CD14-positive monocyte (primary cell): ENCODE measurements at regions not wholly inside any gene's neighbourhood (a gene's known extent, or its start where the extent isn't known, plus 50 kb on each side); places are given as distances from the start of the nearest gene placed in this dataset.
"Not testable (repeated sequence)": the region's sequence is repeated elsewhere in the genome, so short reads cannot be mapped to it uniquely, and the experiment has no call there.

Experiments used
- DNase-seq, 3 donors: peaks; one replicate each; pipeline ENCODE4 v3.0.0-alpha.2; 2011 to 2022
- H2AFZ ChIP-seq: 2 replicates; pipeline ENCODE4 v1.6.0; 2012; ENCODE audit warnings: mild to moderate bottlenecking, low read depth, low read length, inconsistent platforms; ENCODE audit not compliant: insufficient read depth, poor library complexity, severe bottlenecking
- H3K27ac ChIP-seq, 2 donors: 1 replicate in 1 of 2; 2 replicates in 1 of 2; pipeline ENCODE4 v1.5.1; 2012 to 2013; ENCODE audit warnings: low read length in 2 of 2, control low read depth in 1 of 2, inconsistent platforms in 1 of 2, low read depth in 1 of 2, mild to moderate bottlenecking in 1 of 2
- H3K27me3 ChIP-seq, 2 donors: one replicate each; pipeline versions ENCODE4 v1.6.0 to v1.6.1; 2011 to 2013; ENCODE audit warnings: low read length in 2 of 2; ENCODE audit not compliant: control insufficient read depth in 2 of 2, insufficient read depth in 2 of 2
- H3K36me3 ChIP-seq, 2 donors: replicated peaks in 1 of 2; 1 replicate in 1 of 2; 2 replicates in 1 of 2; pipeline versions ENCODE4 v1.5.1 to v1.6.1; 2012 to 2013; ENCODE audit warnings: low read length in 2 of 2, control low read depth in 1 of 2, inconsistent platforms in 1 of 2, mild to moderate bottlenecking in 1 of 2; ENCODE audit not compliant: insufficient read depth in 2 of 2, control insufficient read depth in 1 of 2
- H3K4me1 ChIP-seq, 2 donors: 1 replicate in 1 of 2; 2 replicates in 1 of 2; pipeline versions ENCODE4 v1.5.1 to v1.6.1; 2012 to 2013; ENCODE audit warnings: low read length in 2 of 2, control low read depth in 1 of 2, inconsistent platforms in 1 of 2, mild to moderate bottlenecking in 1 of 2, moderate library complexity in 1 of 2; ENCODE audit not compliant: insufficient read depth in 2 of 2, control insufficient read depth in 1 of 2
- H3K4me2 ChIP-seq: replicated peaks from 2 replicates; pipeline ENCODE3; 2012; ENCODE audit warnings: low read length, moderate library complexity, mild to moderate bottlenecking; ENCODE audit not compliant: poor library complexity, severe bottlenecking; ENCODE audit errors: extremely low read depth
- H3K4me3 ChIP-seq, 3 experiments: fragments of 200-600 bp in 1 of 3; sonication (generic) in 1 of 3; replicated peaks in 1 of 3; 1 replicate in 2 of 3; 2 replicates in 1 of 3; pipeline ENCODE4 v1.5.1; 2011 to 2013; ENCODE audit warnings: low read length in 3 of 3, mild to moderate bottlenecking in 3 of 3, control low read depth in 2 of 3, low read depth in 2 of 3, inconsistent platforms in 1 of 3, moderate library complexity in 1 of 3
- H3K79me2 ChIP-seq: 2 replicates; pipeline ENCODE4 v1.6.0; 2012; ENCODE audit warnings: mild to moderate bottlenecking, control low read depth, inconsistent platforms, low read length, moderate library complexity; ENCODE audit not compliant: insufficient read depth
- H3K9ac ChIP-seq: 2 replicates; pipeline ENCODE4 v1.6.0; 2017; ENCODE audit warnings: low read length, mild to moderate bottlenecking; ENCODE audit not compliant: insufficient read depth, poor library complexity, severe bottlenecking
- H3K9me3 ChIP-seq, 2 donors: replicated peaks in 1 of 2; 1 replicate in 1 of 2; 2 replicates in 1 of 2; pipeline versions ENCODE4 v1.5.1 to v1.6.1; 2012 to 2013; ENCODE audit warnings: low read length in 2 of 2, control low read depth in 1 of 2; ENCODE audit not compliant: control insufficient read depth in 1 of 2, insufficient read depth in 1 of 2
- H4K20me1 ChIP-seq: 2 replicates; pipeline ENCODE4 v1.6.0; 2012; ENCODE audit warnings: mild to moderate bottlenecking, low read length, control low read depth, moderate library complexity; ENCODE audit not compliant: insufficient read depth
- H3K27ac Mint-ChIP-seq, 7 donors: one replicate each; pipeline ENCODE4 v1.8.0; 2020; ENCODE audit warnings: mild to moderate bottlenecking in 7 of 7, mixed read lengths in 7 of 7, moderate library complexity in 6 of 7, inconsistent platforms in 2 of 7
- H3K27me3 Mint-ChIP-seq, 3 donors: one replicate each; pipeline ENCODE4 v1.8.0; 2021 to 2022; ENCODE audit warnings: low read depth in 3 of 3, mild to moderate bottlenecking in 3 of 3, mixed read lengths in 3 of 3, moderate library complexity in 3 of 3, inconsistent platforms in 1 of 3
- H3K36me3 Mint-ChIP-seq, 2 donors: one replicate each; pipeline ENCODE4 v1.8.0; 2020; ENCODE audit warnings: mixed read lengths in 2 of 2, inconsistent platforms in 1 of 2, mild to moderate bottlenecking in 1 of 2
- H3K4me1 Mint-ChIP-seq: one replicate; pipeline ENCODE4 v1.8.0; 2020; ENCODE audit warnings: mild to moderate bottlenecking, mixed read lengths
- H3K4me3 Mint-ChIP-seq, 2 donors: one replicate each; pipeline ENCODE4 v1.8.0; 2020; ENCODE audit warnings: mild to moderate bottlenecking in 2 of 2, mixed read lengths in 2 of 2, moderate library complexity in 1 of 2
- H3K9me3 Mint-ChIP-seq, 7 donors: one replicate each; pipeline ENCODE4 v1.8.0; 2020 to 2022; ENCODE audit warnings: mixed read lengths in 7 of 7, mild to moderate bottlenecking in 6 of 7, moderate library complexity in 6 of 7, inconsistent platforms in 2 of 7
- WGBS: methylation state at CpG from one replicate; pipeline ENCODE4 v1.1.5; 2013; ENCODE audit warnings: missing lambda C conversion rate; ENCODE audit not compliant: insufficient coverage; 5-methylcytosine and 5-hydroxymethylcytosine counted together
- intact Hi-C, 2 donors: fragments of 100-400 bp; cut with micrococcal nuclease; formaldehyde crosslinking; loops; one replicate each; pipeline versions ENCODE4 v1.15.0 to v1.15.1; 2023
- TF ChIP-seq, protein P1 (sequence below): fragments of 200-600 bp; IDR thresholded peaks from one replicate; pipeline ENCODE4 v1.8.0; 2022; ENCODE audit warnings: antibody characterized with exemption, mild to moderate bottlenecking

DNA sequence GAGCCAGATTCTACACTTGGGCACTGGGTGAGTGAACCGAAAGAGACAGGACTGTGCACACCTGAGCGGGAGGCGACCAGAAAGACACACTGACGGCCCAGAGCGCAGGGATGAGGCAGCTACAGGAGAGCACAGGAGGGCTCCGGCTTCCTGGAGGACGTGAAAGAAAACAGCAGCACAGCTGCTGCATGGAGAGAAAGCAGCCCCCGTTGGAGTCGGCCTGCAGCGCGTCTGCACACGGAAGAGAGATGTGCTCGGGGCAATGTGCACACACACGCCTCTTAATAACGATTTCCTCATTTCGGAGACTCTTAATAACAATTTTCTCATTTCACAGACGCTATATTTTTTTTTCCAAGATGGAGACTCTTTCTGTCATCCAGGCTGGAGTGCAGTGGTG is 160.4 kb downstream of the CTTN start:
- H3K4me3 ChIP-seq: no peak overlapping the region
- H3K79me2 ChIP-seq: no peaks in the 10 kb centered on the region
- intact Hi-C loops: no loop called here
- Mint-ChIP-seq H3K36me3 (no peaks in the 10 kb centered on the region), H3K4me3 (no peak overlapping the region), H3K9me3 (peaks cover 0 to 2% (median 0%) of the 10 kb centered on the region in 7 donors), H3K27ac (no peak overlapping the region), H3K4me1 (no peaks in the 10 kb centered on the region), H3K27me3 (peaks cover 3 to 10% (median 8%) of the 10 kb centered on the region in 3 donors)
- H3K27me3 ChIP-seq: no peaks in the 10 kb centered on the region
- 96% methylated on average over 14 of the region's 17 CpGs for WGBS
- no peaks in the 10 kb centered on the region for H4K20me1 ChIP-seq
- no peak overlapping the region for H3K9ac ChIP-seq
- TF ChIP-seq, protein P1, sequence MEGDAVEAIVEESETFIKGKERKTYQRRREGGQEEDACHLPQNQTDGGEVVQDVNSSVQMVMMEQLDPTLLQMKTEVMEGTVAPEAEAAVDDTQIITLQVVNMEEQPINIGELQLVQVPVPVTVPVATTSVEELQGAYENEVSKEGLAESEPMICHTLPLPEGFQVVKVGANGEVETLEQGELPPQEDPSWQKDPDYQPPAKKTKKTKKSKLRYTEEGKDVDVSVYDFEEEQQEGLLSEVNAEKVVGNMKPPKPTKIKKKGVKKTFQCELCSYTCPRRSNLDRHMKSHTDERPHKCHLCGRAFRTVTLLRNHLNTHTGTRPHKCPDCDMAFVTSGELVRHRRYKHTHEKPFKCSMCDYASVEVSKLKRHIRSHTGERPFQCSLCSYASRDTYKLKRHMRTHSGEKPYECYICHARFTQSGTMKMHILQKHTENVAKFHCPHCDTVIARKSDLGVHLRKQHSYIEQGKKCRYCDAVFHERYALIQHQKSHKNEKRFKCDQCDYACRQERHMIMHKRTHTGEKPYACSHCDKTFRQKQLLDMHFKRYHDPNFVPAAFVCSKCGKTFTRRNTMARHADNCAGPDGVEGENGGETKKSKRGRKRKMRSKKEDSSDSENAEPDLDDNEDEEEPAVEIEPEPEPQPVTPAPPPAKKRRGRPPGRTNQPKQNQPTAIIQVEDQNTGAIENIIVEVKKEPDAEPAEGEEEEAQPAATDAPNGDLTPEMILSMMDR: no peak
- H2AFZ ChIP-seq: no peak overlapping the region
- H3K4me2 ChIP-seq: no peak overlapping the region
- no peaks in the 10 kb centered on the region for H3K9me3 ChIP-seq
- no peak for DNase-seq
- H3K4me1 ChIP-seq: no peaks in the 10 kb centered on the region
- H3K27ac ChIP-seq: no peak overlapping the region
- no peaks in the 10 kb centered on the region for H3K36me3 ChIP-seq

DNA sequence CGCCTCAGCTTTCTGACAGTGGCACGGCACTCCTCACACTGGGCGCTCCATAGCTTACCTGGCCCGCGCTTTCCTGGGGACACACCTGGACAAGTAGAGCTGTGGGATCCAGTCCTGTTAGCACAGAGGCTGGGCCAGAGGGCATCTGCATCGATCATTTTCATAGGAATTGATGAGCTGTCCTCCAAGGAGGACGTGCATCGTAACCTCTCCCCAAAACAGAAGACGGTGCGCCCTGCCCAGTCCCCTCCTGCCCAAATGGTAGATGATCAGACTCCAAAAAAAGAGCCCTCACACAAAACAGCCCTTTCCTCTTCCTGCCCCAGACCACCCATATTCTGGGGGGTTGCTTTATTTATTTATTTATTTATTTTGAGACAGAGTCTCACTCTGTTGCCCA is 161.2 kb downstream of the CTTN start:
- no peak overlapping the region for H3K4me3 Mint-ChIP-seq
- DNase-seq: no peak
- no peak overlapping the region for H3K4me2 ChIP-seq
- intact Hi-C loops: no loop called here
- H3K9me3 Mint-ChIP-seq: peaks cover 0 to 2% (median 0%) of the 10 kb centered on the region in 7 donors
- H3K27me3 ChIP-seq: no peaks in the 10 kb centered on the region
- no peak overlapping the region for H3K4me3 ChIP-seq
- H3K4me1 ChIP-seq: no peaks in the 10 kb centered on the region
- H3K36me3 Mint-ChIP-seq: no peaks in the 10 kb centered on the region
- H3K79me2 ChIP-seq: no peaks in the 10 kb centered on the region
- H3K27me3 Mint-ChIP-seq: peaks cover 3 to 12% (median 11%) of the 10 kb centered on the region in 3 donors
- no peak overlapping the region for H2AFZ ChIP-seq
- no peak overlapping the region for H3K27ac Mint-ChIP-seq
- H4K20me1 ChIP-seq: no peaks in the 10 kb centered on the region
- H3K4me1 Mint-ChIP-seq: no peaks in the 10 kb centered on the region
- TF ChIP-seq, protein P1: no peak
- 81% methylated on average over 7 of the region's 10 CpGs for WGBS
- no peak overlapping the region for H3K9ac ChIP-seq
- H3K9me3 ChIP-seq: no peaks in the 10 kb centered on the region
- H3K27ac ChIP-seq: no peak overlapping the region
- no peaks in the 10 kb centered on the region for H3K36me3 ChIP-seq

DNA sequence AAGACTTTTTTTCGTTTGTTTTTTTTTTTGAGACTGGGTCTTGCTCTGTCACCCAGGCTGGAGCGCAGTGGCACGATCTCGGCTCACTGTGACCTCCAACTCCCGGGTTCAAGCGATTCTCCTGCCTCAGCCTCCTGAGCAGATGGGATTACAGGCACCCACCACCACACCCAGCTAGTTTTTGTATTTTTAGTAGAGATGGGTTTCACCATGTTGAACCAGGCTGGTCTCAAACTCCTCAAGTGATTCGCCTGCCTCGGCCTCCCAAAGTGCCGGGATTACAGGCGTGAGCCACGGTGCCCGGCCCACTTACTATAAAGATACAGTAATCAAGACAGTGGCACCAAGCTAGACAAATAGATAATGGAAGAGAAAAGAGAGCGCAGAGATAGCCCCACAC is 162.3 kb downstream of the CTTN start:
- H3K4me1 ChIP-seq, H2AFZ ChIP-seq, intact Hi-C loops, H3K79me2 ChIP-seq, H3K27ac Mint-ChIP-seq, H3K9me3 ChIP-seq, H3K9ac ChIP-seq, H4K20me1 ChIP-seq, H3K9me3 Mint-ChIP-seq, H3K27ac ChIP-seq, DNase-seq, H3K4me2 ChIP-seq, H3K4me1 Mint-ChIP-seq, H3K27me3 ChIP-seq, H3K36me3 Mint-ChIP-seq, H3K36me3 ChIP-seq, H3K4me3 ChIP-seq, H3K4me3 Mint-ChIP-seq: not testable (repeated sequence)
- H3K27me3 Mint-ChIP-seq: peaks cover 3 to 19% (median 11%) of the 10 kb centered on the region in 3 donors
- WGBS: 100% methylated on average over 1 of the region's 13 CpGs
